K562 (cell line): ENCODE measurements at regions not wholly inside any gene's neighbourhood (a gene's known extent, or its start where the extent isn't known, plus 50 kb on each side); places are given as distances from the start of the nearest gene placed in this dataset.

Source experiments
- ATAC-seq: fragments of 200-7000 bp; cut with Tn5 transposase; 3 replicates; pipeline ENCODE4 v1.9.1; 2020; ENCODE audit warnings: moderate library complexity
- BruUV-seq: library from RNA; stranded (reverse); fragments of 400-500 nt; replicated peaks from 2 replicates; lab custom pipeline; 2021; lab: Mats Ljungman, UMichigan
- CTCF ChIA-PET: fragments of 300-600 bp; formaldehyde crosslinking; extraction: SDS; loops from one replicate; lab custom pipeline; 2021; ENCODE audit warnings: low intra/inter-chr PET ratio; lab: Yijun Ruan, JAX
- POLR2A ChIA-PET: fragments of 300-600, 350-650 bp; sonication (Branson Sonifier 250); formaldehyde crosslinking; extraction: SDS; loops from one replicate; lab custom pipeline; 2021; ENCODE audit warnings: antibody characterized with exemption, inconsistent platforms; lab: Yijun Ruan, JAX
- DNase-seq, 4 experiments: peaks; one replicate each; pipeline versions ENCODE4 v3.0.0 to v3.0.0-alpha.2; 2011 to 2018; ENCODE audit warnings: low spot score in 3 of 4, mixed read lengths in 3 of 4; ENCODE audit errors: extremely low read depth in 1 of 4
- FAIRE-seq: peaks from 2 replicates; lab custom pipeline; 2011; peaks lifted over from hg19 to GRCh38; lab: Jason Lieb, UNC
- H2AFZ ChIP-seq: 2 replicates; pipeline ENCODE4 v1.6.0; 2011; ENCODE audit warnings: low read depth, low read length, control low read depth, inconsistent platforms
- H3K27ac ChIP-seq: fragments of 200-600 bp; 3 replicates; pipeline ENCODE4 v1.8.0; 2011; ENCODE audit warnings: low read depth, mild to moderate bottlenecking, control low read depth, inconsistent platforms, low read length, moderate library complexity, mixed read lengths; ENCODE audit errors: extremely low read depth
- H3K27me3 ChIP-seq, 2 experiments: fragments of 300-600 bp in 1 of 2; 2 replicates in 1 of 2; 3 replicates in 1 of 2; pipeline versions ENCODE4 v1.6.0 to v1.8.0; 2011; ENCODE audit warnings: inconsistent platforms in 2 of 2, low read length in 2 of 2, mild to moderate bottlenecking in 1 of 2, mixed read lengths in 1 of 2, moderate library complexity in 1 of 2; ENCODE audit not compliant: control insufficient read depth in 2 of 2, insufficient read depth in 2 of 2
- H3K36me3 ChIP-seq: fragments of 300-600 bp; 3 replicates; pipeline ENCODE4 v1.8.0; 2011; ENCODE audit warnings: mild to moderate bottlenecking, low read length, inconsistent platforms; ENCODE audit not compliant: control insufficient read depth, insufficient read depth
- H3K4me1 ChIP-seq, 2 experiments: fragments of 200-600 bp in 1 of 2; replicated peaks in 1 of 2; 2 replicates in 1 of 2; 3 replicates in 1 of 2; pipeline versions ENCODE4 v1.5.1 to v1.8.0; 2011; ENCODE audit warnings: inconsistent platforms in 2 of 2, low read length in 2 of 2, mild to moderate bottlenecking in 1 of 2, mixed read lengths in 1 of 2, moderate library complexity in 1 of 2; ENCODE audit not compliant: control insufficient read depth in 2 of 2, insufficient read depth in 2 of 2
- H3K4me2 ChIP-seq: 2 replicates; pipeline ENCODE4 v1.6.1; 2011; ENCODE audit warnings: low read length, control low read depth, inconsistent platforms, mixed read lengths; ENCODE audit not compliant: insufficient read depth
- H3K4me3 ChIP-seq: fragments of 200-600 bp; sonication (generic), shearing (Covaris generic); 2 replicates; pipeline ENCODE4 v1.5.1; 2016; ENCODE audit warnings: control low read depth, inconsistent platforms
- H3K79me2 ChIP-seq: fragments of 200-600 bp; 3 replicates; pipeline ENCODE4 v1.8.0; 2011; ENCODE audit warnings: low read length, inconsistent platforms; ENCODE audit not compliant: control insufficient read depth, insufficient read depth
- H3K9ac ChIP-seq, 2 experiments: 2 replicates each; pipeline versions ENCODE4 v1.6.0 to v1.6.1; 2011; ENCODE audit warnings: low read depth in 2 of 2, low read length in 2 of 2, control low read depth in 1 of 2, inconsistent platforms in 1 of 2, mild to moderate bottlenecking in 1 of 2, mixed read lengths in 1 of 2; ENCODE audit not compliant: insufficient read depth in 1 of 2
- H3K9me1 ChIP-seq: one replicate; pipeline ENCODE4 v1.6.0; 2011; ENCODE audit warnings: inconsistent platforms, mild to moderate bottlenecking, low read length, moderate library complexity; ENCODE audit not compliant: control insufficient read depth, insufficient read depth
- H3K9me3 ChIP-seq: replicated peaks from 2 replicates; pipeline ENCODE4 v1.5.1; 2011; ENCODE audit warnings: low read depth, low read length, inconsistent platforms; ENCODE audit not compliant: control insufficient read depth, insufficient read depth
- H4K20me1 ChIP-seq: replicated peaks from 2 replicates; pipeline ENCODE4 v1.6.1; 2011; ENCODE audit warnings: low read length, inconsistent platforms, mixed read lengths; ENCODE audit not compliant: control insufficient read depth, insufficient read depth
- ATF7 ChIP-seq: fragments of 450-650 bp; IDR thresholded peaks from 2 replicates; pipeline ENCODE4 v1.7.1; 2014; ENCODE audit warnings: mild to moderate bottlenecking, moderate library complexity
- CAMTA2 ChIP-seq: fragments of 250-450 bp; sonication (Bioruptor Pico); conservative IDR thresholded peaks from 2 replicates; pipeline ENCODE4 v1.5.1; 2022
- NR4A1 ChIP-seq, 2 experiments: fragments of 250-450 bp in 1 of 2; fragments of 450-650 bp in 1 of 2; sonication (Bioruptor Pico) in 1 of 2; IDR thresholded peaks; 2 replicates each; pipeline versions ENCODE4 v1.4.0 to v1.6.1; 2016 to 2020; ENCODE audit warnings: mild to moderate bottlenecking in 2 of 2, missing compliant biosample characterization in 1 of 2, missing genetic modification characterization in 1 of 2, moderate library complexity in 1 of 2
- WGBS: fragments of 100-300 bp; shearing (Covaris generic); methylation state at CpG from one replicate; pipeline ENCODE4 v1.1.6; 2016; ENCODE audit warnings: low coverage, mixed read lengths; ENCODE audit not compliant: insufficient coverage; ENCODE audit errors: missing lambda C conversion rate; 5-methylcytosine and 5-hydroxymethylcytosine counted together
- in situ Hi-C: fragments of 300-500 bp; cut with MboI; formaldehyde crosslinking; loops from 4 replicates; pipeline ENCODE4 v1.15.0; 2018; ENCODE audit warnings: inconsistent platforms, mixed read lengths
- intact Hi-C: fragments of 100-400 bp; cut with micrococcal nuclease; formaldehyde crosslinking; loops from 2 replicates; pipeline ENCODE4 v1.14.2; 2022
- TF ChIP-seq, protein P1 (sequence below): fragments of 450-650 bp; formaldehyde crosslinking; IDR thresholded peaks from 2 replicates; pipeline ENCODE4 v1.4.0; 2020; ENCODE audit warnings: mild to moderate bottlenecking, moderate library complexity
- TF ChIP-seq, protein P2 (sequence below), 3 experiments: fragments of 200-800 bp in 1 of 3; sonication (Bioruptor generic) in 1 of 3; sonication (generic) in 1 of 3; formaldehyde crosslinking in 1 of 3; IDR thresholded peaks; 2 replicates each; pipeline versions ENCODE4 v1.6.1 to v1.8.0; 2016 to 2022; ENCODE audit warnings: mild to moderate bottlenecking in 2 of 3, missing compliant biosample characterization in 2 of 3, missing genetic modification characterization in 2 of 3, missing genetic modification reagents in 1 of 3

DNA sequence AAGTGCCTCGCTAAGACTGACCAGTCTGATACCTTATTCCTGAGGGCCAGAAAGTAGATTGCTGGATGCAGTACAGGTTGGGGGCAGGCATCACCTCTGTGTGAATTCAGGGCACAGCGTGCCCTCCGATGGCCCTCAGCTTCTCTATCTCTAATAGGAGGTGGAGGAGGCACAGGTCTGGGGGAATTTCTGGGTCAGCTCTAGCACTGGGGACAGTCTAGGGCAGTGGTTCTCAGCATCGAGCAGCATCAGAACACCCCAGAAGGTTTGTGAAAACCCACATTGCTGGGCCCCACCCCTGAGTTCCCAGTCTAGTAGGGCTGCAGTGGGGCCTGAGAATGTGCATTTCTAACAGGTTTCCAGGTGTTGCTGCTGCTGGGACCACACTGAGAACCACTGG, 166.7 kb downstream of the CDC5L start:
- no peak for ATAC-seq
- H3K9me1 ChIP-seq = no peaks in the 10 kb centered on the region
- in situ Hi-C loops = no loop called here

More for the DNA sequence above, 166.7 kb downstream of the CDC5L start:
- Histone ChIP-seq H3K27me3 (peaks cover 11 to 51% of the 10 kb centered on the region in 2 experiments), H3K4me2 (no peak overlapping the region), H4K20me1 (0 out of 2 replicates have a peak, but pooled peaks cover 7% of the 10 kb centered on the region), H3K27ac (no peak overlapping the region), H3K36me3 (no peaks in the 10 kb centered on the region), H2AFZ (no peak overlapping the region), H3K4me1 (no peaks in the 10 kb centered on the region), H3K9ac (no peak overlapping the region), H3K4me3 (no peak overlapping the region), H3K9me3 (no peaks in the 10 kb centered on the region), H3K79me2 (no peaks in the 10 kb centered on the region)
- TF ChIP-seq ATF7 (no peak), CAMTA2 (CRISPR knock-in tag) (no peak), NR4A1 (CRISPR knock-in tag; IDR thresholded peaks at IDR 0.05) (no peak), NR4A1 (tag; IDR thresholded peaks at IDR 0.05) (no peak)
- TF ChIP-seq, protein P1, sequence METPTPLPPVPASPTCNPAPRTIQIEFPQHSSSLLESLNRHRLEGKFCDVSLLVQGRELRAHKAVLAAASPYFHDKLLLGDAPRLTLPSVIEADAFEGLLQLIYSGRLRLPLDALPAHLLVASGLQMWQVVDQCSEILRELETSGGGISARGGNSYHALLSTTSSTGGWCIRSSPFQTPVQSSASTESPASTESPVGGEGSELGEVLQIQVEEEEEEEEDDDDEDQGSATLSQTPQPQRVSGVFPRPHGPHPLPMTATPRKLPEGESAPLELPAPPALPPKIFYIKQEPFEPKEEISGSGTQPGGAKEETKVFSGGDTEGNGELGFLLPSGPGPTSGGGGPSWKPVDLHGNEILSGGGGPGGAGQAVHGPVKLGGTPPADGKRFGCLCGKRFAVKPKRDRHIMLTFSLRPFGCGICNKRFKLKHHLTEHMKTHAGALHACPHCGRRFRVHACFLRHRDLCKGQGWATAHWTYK (CRISPR knock-in tag) = no peak
- TF ChIP-seq, protein P2, sequence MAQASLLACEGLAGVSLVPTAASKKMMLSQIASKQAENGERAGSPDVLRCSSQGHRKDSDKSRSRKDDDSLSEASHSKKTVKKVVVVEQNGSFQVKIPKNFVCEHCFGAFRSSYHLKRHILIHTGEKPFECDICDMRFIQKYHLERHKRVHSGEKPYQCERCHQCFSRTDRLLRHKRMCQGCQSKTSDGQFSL (CRISPR knock-in tag; IDR thresholded peaks at IDR 0.05) = no peak
- TF ChIP-seq, protein P2 (tag; IDR thresholded peaks at IDR 0.05) = no peak
- FAIRE-seq (no peak), DNase-seq (no peak)
- ChIA-PET CTCF (no interaction called here), POLR2A (no interaction called here)
- 3% methylated on average over 4 of the region's 4 CpGs for WGBS
- intact Hi-C loops = no loop called here
- no TSS peak for BruUV-seq
